Mesodermal cell (in vitro differentiated cells): ENCODE measurements at regions not wholly inside any gene's neighbourhood (a gene's known extent, or its start where the extent isn't known, plus 50 kb on each side); places are given as distances from the start of the nearest gene placed in this dataset.

Experiments
- H3K27ac ChIP-seq: 2 replicates; pipeline ENCODE4 v1.7.0; 2013; ENCODE audit warnings: mild to moderate bottlenecking, low read depth, low read length, moderate library complexity; ENCODE audit not compliant: severe bottlenecking
- H3K36me3 ChIP-seq: 2 replicates; pipeline ENCODE4 v1.7.1; 2013; ENCODE audit warnings: mild to moderate bottlenecking, low read length, moderate library complexity; ENCODE audit not compliant: control insufficient read depth, insufficient read depth
- H3K4me1 ChIP-seq: one replicate; pipeline ENCODE4 v1.7.1; 2013; ENCODE audit warnings: mild to moderate bottlenecking, low read length; ENCODE audit not compliant: insufficient read depth, control insufficient read depth, poor library complexity, severe bottlenecking
- H3K4me3 ChIP-seq: 2 replicates; pipeline ENCODE4 v1.7.0; 2013; ENCODE audit warnings: low read length, control low read depth, mild to moderate bottlenecking; ENCODE audit not compliant: insufficient read depth, poor library complexity, severe bottlenecking; ENCODE audit errors: extremely low read depth
- H3K9me3 ChIP-seq: 2 replicates; pipeline ENCODE4 v1.7.1; 2013; ENCODE audit warnings: mild to moderate bottlenecking, low read length, moderate library complexity; ENCODE audit not compliant: control insufficient read depth
- WGBS, 2 experiments: methylation state at CpG; one replicate each; pipeline ENCODE4 v1.1.5; 2013; ENCODE audit warnings: missing lambda C conversion rate in 2 of 2; ENCODE audit not compliant: insufficient coverage in 2 of 2; 5-methylcytosine and 5-hydroxymethylcytosine counted together

GRCh38 chr20:60108397-60108796 lies 150.2 kb downstream of the CDH26 start:
- H3K36me3 ChIP-seq = no peaks in the 10 kb centered on the region
- no peaks in the 10 kb centered on the region for H3K9me3 ChIP-seq
- no peak overlapping the region for H3K27ac ChIP-seq
- no peak overlapping the region for H3K4me3 ChIP-seq
- WGBS, 2 experiments = 100% methylated on average over 1 of the region's 5 CpGs
- no peaks in the 10 kb centered on the region for H3K4me1 ChIP-seq

- 95 to 96% methylated on average over 9 to 10 of the region's 11 CpGs for WGBS, 2 experiments
- Histone ChIP-seq H3K4me1 (no peaks in the 10 kb centered on the region), H3K9me3 (no peaks in the 10 kb centered on the region), H3K36me3 (no peaks in the 10 kb centered on the region), H3K4me3 (no peak overlapping the region), H3K27ac (no peak overlapping the region)
Observed at GRCh38 chr20:60113024-60113724, 155.0 kb downstream of the CDH26 start.

- WGBS, 2 experiments = 92 to 95% methylated on average over 5 of the region's 6 CpGs
- Histone ChIP-seq H3K4me3 (no peak overlapping the region), H3K4me1 (no peaks in the 10 kb centered on the region), H3K27ac (no peak overlapping the region), H3K9me3 (no peaks in the 10 kb centered on the region), H3K36me3 (no peaks in the 10 kb centered on the region)
Observed at GRCh38 chr20:60113771-60114170, 155.5 kb downstream of the CDH26 start.

- WGBS, 2 experiments = 92 to 97% methylated on average over 3 to 5 of the region's 6 CpGs
- no peak overlapping the region for H3K4me3 ChIP-seq
- H3K36me3 ChIP-seq = no peaks in the 10 kb centered on the region
- no peaks in the 10 kb centered on the region for H3K9me3 ChIP-seq
- H3K27ac ChIP-seq = no peak overlapping the region
- H3K4me1 ChIP-seq = no peaks in the 10 kb centered on the region
Observed at GRCh38 chr20:60115451-60115850, 157.2 kb downstream of the CDH26 start.

GRCh38 chr20:60116128-60116909 lies 158.1 kb downstream of the CDH26 start:
- no peaks in the 10 kb centered on the region for H3K36me3 ChIP-seq
- WGBS, 2 experiments = 81 to 86% methylated on average over 15 of the region's 18 CpGs
- H3K27ac ChIP-seq = no peak overlapping the region
- no peak overlapping the region for H3K4me3 ChIP-seq
- no peaks in the 10 kb centered on the region for H3K9me3 ChIP-seq
- no peaks in the 10 kb centered on the region for H3K4me1 ChIP-seq

GRCh38 chr20:60117065-60117464 lies 158.8 kb downstream of the CDH26 start:
- H3K36me3 ChIP-seq = no peaks in the 10 kb centered on the region
- H3K4me1 ChIP-seq = no peaks in the 10 kb centered on the region
- no peak overlapping the region for H3K27ac ChIP-seq
- H3K9me3 ChIP-seq = no peaks in the 10 kb centered on the region
- no peak overlapping the region for H3K4me3 ChIP-seq
- WGBS, 2 experiments = 83 to 85% methylated on average over 5 of the region's 7 CpGs

- WGBS, 2 experiments = 75 to 91% methylated on average over 6 to 8 of the region's 9 CpGs
- no peak overlapping the region for H3K4me3 ChIP-seq
- no peaks in the 10 kb centered on the region for H3K4me1 ChIP-seq
- H3K36me3 ChIP-seq = no peaks in the 10 kb centered on the region
- no peaks in the 10 kb centered on the region for H3K9me3 ChIP-seq
- no peak overlapping the region for H3K27ac ChIP-seq
Observed at GRCh38 chr20:60121903-60122302, 163.7 kb downstream of the CDH26 start.

- no peaks in the 10 kb centered on the region for H3K9me3 ChIP-seq
- H3K36me3 ChIP-seq = no peaks in the 10 kb centered on the region
- 89 to 90% methylated on average over 2 to 3 of the region's 4 CpGs for WGBS, 2 experiments
- H3K4me1 ChIP-seq = no peaks in the 10 kb centered on the region
- no peak overlapping the region for H3K27ac ChIP-seq
- no peak overlapping the region for H3K4me3 ChIP-seq
Observed at GRCh38 chr20:60122671-60123070, 164.4 kb downstream of the CDH26 start.

- Histone ChIP-seq H3K4me3 (no peak overlapping the region), H3K36me3 (no peaks in the 10 kb centered on the region), H3K4me1 (no peaks in the 10 kb centered on the region), H3K9me3 (no peaks in the 10 kb centered on the region), H3K27ac (no peak overlapping the region)
- WGBS, 2 experiments = 88 to 91% methylated on average over 3 to 8 of the region's 8 CpGs
Observed at GRCh38 chr20:60123096-60123495, 164.9 kb downstream of the CDH26 start.

- Histone ChIP-seq H3K4me3 (no peak overlapping the region), H3K9me3 (no peaks in the 10 kb centered on the region), H3K4me1 (no peaks in the 10 kb centered on the region), H3K27ac (no peak overlapping the region), H3K36me3 (no peaks in the 10 kb centered on the region)
- 100% methylated on average over 2 of the region's 4 CpGs; no CpG with 5 or more reads in 1 of the 2 experiments for WGBS, 2 experiments
Observed at GRCh38 chr20:60123652-60124051, 165.4 kb downstream of the CDH26 start.
